ENCODE measurements at regions not wholly inside any gene's neighbourhood (a gene's known extent, or its start where the extent isn't known, plus 50 kb on each side); places are given as distances from the start of the nearest gene placed in this dataset.

- peak; percentile 78 for DNase-seq (ENCODE audit: low spot score)
Observed at GRCh38 chr12:125271892-125272291, 206.7 kb downstream of the AACS start.

GRCh38 chr12:125272383-125272933, 207.2 kb downstream of the AACS start:
- DNase-seq (ENCODE audit: low spot score), result peak; percentile 81

GRCh38 chr12:125276567-125276966, 211.3 kb downstream of the AACS start:
- no peak for DNase-seq (ENCODE audit: low spot score)

GRCh38 chr12:125280482-125281377, 215.5 kb downstream of the AACS start:
- no peak for DNase-seq (ENCODE audit: low spot score)

- no peak for DNase-seq (ENCODE audit: low spot score)
Observed at GRCh38 chr12:125282921-125283320, 217.7 kb downstream of the AACS start.

- DNase-seq (ENCODE audit: low spot score), result no peak
Observed at GRCh38 chr12:125283521-125283920, 218.3 kb downstream of the AACS start.

- no peak for DNase-seq (ENCODE audit: low spot score)
Observed at GRCh38 chr12:125284087-125284486, 218.9 kb downstream of the AACS start.

GRCh38 chr12:125284945-125285685, 219.9 kb downstream of the AACS start:
- DNase-seq (ENCODE audit: low spot score), result no peak

GRCh38 chr12:125286005-125286727, 220.9 kb downstream of the AACS start:
- no peak for DNase-seq (ENCODE audit: low spot score)

GRCh38 chr12:125287155-125287847, 222.1 kb downstream of the AACS start:
- no peak for DNase-seq (ENCODE audit: low spot score)

GRCh38 chr12:125288931-125289928, 224.0 kb downstream of the AACS start:
- no peak for DNase-seq (ENCODE audit: low spot score)

GRCh38 chr12:125289970-125290369, 224.7 kb downstream of the AACS start:
- no peak for DNase-seq (ENCODE audit: low spot score)

- no peak for DNase-seq (ENCODE audit: low spot score)
Observed at GRCh38 chr12:125292700-125293099, 227.5 kb downstream of the AACS start.

GRCh38 chr12:125295550-125295949, 230.3 kb downstream of the AACS start:
- no peak for DNase-seq (ENCODE audit: low spot score)

- no peak for DNase-seq (ENCODE audit: low spot score)
Observed at GRCh38 chr12:125296701-125297100, 231.5 kb downstream of the AACS start.

GRCh38 chr12:125299840-125300239, 234.6 kb downstream of the AACS start:
- DNase-seq (ENCODE audit: low spot score), result no peak

- no peak for DNase-seq (ENCODE audit: low spot score)
Observed at GRCh38 chr12:125300249-125300648, 235.0 kb downstream of the AACS start.

GRCh38 chr12:125303337-125303736, 238.1 kb downstream of the AACS start:
- DNase-seq (ENCODE audit: low spot score), result no peak

GRCh38 chr12:125304029-125304428, 238.8 kb downstream of the AACS start:
- DNase-seq (ENCODE audit: low spot score), result no peak

GRCh38 chr12:125305231-125305630, 240.0 kb downstream of the AACS start:
- no peak for DNase-seq (ENCODE audit: low spot score)

Measured in D341Med (cell line).